Activated CD4-positive, alpha-beta T cell treated with anti-CD3 and anti-CD28 coated beads, Interleukin-2, amount 10 ng/mL, durations not matched to agents 7 days and 5 days (primary cell): ENCODE measurements at regions not wholly inside any gene's neighbourhood (a gene's known extent, or its start where the extent isn't known, plus 50 kb on each side); places are given as distances from the start of the nearest gene placed in this dataset.

Experiments used
- CTCF ChIA-PET: fragments of 350-600 bp; sonication (Branson Sonifier 250); formaldehyde crosslinking; loops from one replicate; lab custom pipeline; 2021; ENCODE audit warnings: antibody characterized with exemption; lab: Charles Lee
- POLR2A ChIA-PET: fragments of 350-600 bp; sonication (Branson Sonifier 250); formaldehyde crosslinking; loops from one replicate; lab custom pipeline; 2021; ENCODE audit warnings: antibody characterized with exemption; lab: Charles Lee
- DNase-seq: peaks from one replicate; pipeline ENCODE4 v3.0.0-alpha.2; 2020
- H3K27ac Mint-ChIP-seq: one replicate; pipeline ENCODE4 v1.8.0; 2021; ENCODE audit warnings: mild to moderate bottlenecking, moderate library complexity, mixed read lengths
- H3K27me3 Mint-ChIP-seq: one replicate; pipeline ENCODE4 v1.8.0; 2021; ENCODE audit warnings: mixed read lengths
- H3K36me3 Mint-ChIP-seq: one replicate; pipeline ENCODE4 v1.8.0; 2021; ENCODE audit warnings: low read depth, mixed read lengths
- H3K4me1 Mint-ChIP-seq: one replicate; pipeline ENCODE4 v1.8.0; 2021; ENCODE audit warnings: mixed read lengths
- H3K4me3 Mint-ChIP-seq: one replicate; pipeline ENCODE4 v1.8.0; 2021; ENCODE audit warnings: mild to moderate bottlenecking, moderate library complexity, mixed read lengths
- H3K9me3 Mint-ChIP-seq: one replicate; pipeline ENCODE4 v1.8.0; 2021; ENCODE audit warnings: mixed read lengths

GRCh38 chr2:146844226-146844990 lies 1000.4 kb upstream of the ACVR2A start:
- H3K4me1 Mint-ChIP-seq: no peaks in the 10 kb centered on the region
- no peak for DNase-seq
- no peaks in the 10 kb centered on the region for H3K27me3 Mint-ChIP-seq
- no peaks in the 10 kb centered on the region for H3K9me3 Mint-ChIP-seq
- ChIA-PET CTCF (no interaction called here), POLR2A (no interaction called here)
- no peak overlapping the region for H3K27ac Mint-ChIP-seq
- H3K4me3 Mint-ChIP-seq: no peak overlapping the region
- no peaks in the 10 kb centered on the region for H3K36me3 Mint-ChIP-seq

GRCh38 chr2:146837857-146838256 lies 1007.0 kb upstream of the ACVR2A start:
- ChIA-PET CTCF (no interaction called here), POLR2A (no interaction called here)
- Mint-ChIP-seq H3K4me1 (no peaks in the 10 kb centered on the region), H3K27ac (no peak overlapping the region), H3K4me3 (no peak overlapping the region), H3K9me3 (no peaks in the 10 kb centered on the region), H3K36me3 (no peaks in the 10 kb centered on the region), H3K27me3 (no peaks in the 10 kb centered on the region)
- no peak for DNase-seq

GRCh38 chr2:146826388-146826787 lies 1018.4 kb upstream of the ACVR2A start:
- Mint-ChIP-seq H3K4me3 (no peak overlapping the region), H3K27ac (no peak overlapping the region), H3K4me1 (no peaks in the 10 kb centered on the region), H3K36me3 (no peaks in the 10 kb centered on the region), H3K27me3 (no peaks in the 10 kb centered on the region), H3K9me3 (no peaks in the 10 kb centered on the region)
- POLR2A ChIA-PET: no interaction called here
- CTCF ChIA-PET: no interaction called here
- no peak for DNase-seq

GRCh38 chr2:146821836-146822316 lies 1023.0 kb upstream of the ACVR2A start:
- CTCF ChIA-PET: no interaction called here

DNA sequence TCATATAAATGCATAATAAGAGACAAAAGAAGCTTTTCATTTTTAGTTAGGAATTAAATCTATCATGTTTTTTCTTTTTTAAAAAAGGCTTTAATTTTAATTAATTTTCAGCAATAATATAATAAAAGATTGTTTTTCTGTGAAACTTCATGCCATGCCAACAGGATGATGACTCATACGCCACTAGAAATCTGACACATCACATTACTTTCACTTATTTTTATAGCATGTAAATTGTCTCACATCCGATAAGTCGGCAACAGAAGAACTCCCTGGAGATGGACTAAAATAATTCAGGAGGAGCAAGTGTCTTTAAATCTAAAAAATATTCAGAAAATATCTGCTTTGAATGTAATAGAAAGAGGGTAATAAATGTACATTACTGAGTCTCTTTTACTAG lies 1024.2 kb upstream of the ACVR2A start:
- Mint-ChIP-seq H3K36me3 (no peaks in the 10 kb centered on the region), H3K4me3 (no peak overlapping the region), H3K9me3 (no peaks in the 10 kb centered on the region), H3K4me1 (no peaks in the 10 kb centered on the region), H3K27me3 (no peaks in the 10 kb centered on the region), H3K27ac (no peak overlapping the region)
- no peak for DNase-seq
- ChIA-PET CTCF (no interaction called here), POLR2A (no interaction called here)

More at GRCh38 chr2:146821836-146822316, 1023.0 kb upstream of the ACVR2A start:
- H3K27me3 Mint-ChIP-seq: no peaks in the 10 kb centered on the region
- DNase-seq: no peak
- no peak overlapping the region for H3K4me3 Mint-ChIP-seq
- POLR2A ChIA-PET: no interaction called here
- no peaks in the 10 kb centered on the region for H3K9me3 Mint-ChIP-seq
- no peaks in the 10 kb centered on the region for H3K36me3 Mint-ChIP-seq
- H3K27ac Mint-ChIP-seq: no peak overlapping the region
- no peaks in the 10 kb centered on the region for H3K4me1 Mint-ChIP-seq

GRCh38 chr2:146818122-146818521 lies 1026.7 kb upstream of the ACVR2A start:
- Mint-ChIP-seq H3K4me3 (no peak overlapping the region), H3K4me1 (no peaks in the 10 kb centered on the region), H3K36me3 (no peaks in the 10 kb centered on the region), H3K27ac (no peak overlapping the region), H3K27me3 (no peaks in the 10 kb centered on the region), H3K9me3 (peaks cover 2% of the 10 kb centered on the region)
- DNase-seq: no peak
- ChIA-PET POLR2A (no interaction called here), CTCF (interaction anchor here (0.9 kb wide), 1 partner anchor 19 kb away, joined by 3 read pairs; no protein-coding TSS in a partner anchor)

GRCh38 chr2:146817613-146818012 lies 1027.2 kb upstream of the ACVR2A start:
- POLR2A ChIA-PET: no interaction called here
- no peaks in the 10 kb centered on the region for H3K4me1 Mint-ChIP-seq
- no peak overlapping the region for H3K4me3 Mint-ChIP-seq
- peaks cover 2% of the 10 kb centered on the region for H3K9me3 Mint-ChIP-seq
- no peaks in the 10 kb centered on the region for H3K36me3 Mint-ChIP-seq
- H3K27ac Mint-ChIP-seq: no peak overlapping the region
- no peaks in the 10 kb centered on the region for H3K27me3 Mint-ChIP-seq
- CTCF ChIA-PET: interaction anchor here (0.9 kb wide), 1 partner anchor 19 kb away, joined by 3 read pairs; no protein-coding TSS in a partner anchor
- DNase-seq: no peak

DNA sequence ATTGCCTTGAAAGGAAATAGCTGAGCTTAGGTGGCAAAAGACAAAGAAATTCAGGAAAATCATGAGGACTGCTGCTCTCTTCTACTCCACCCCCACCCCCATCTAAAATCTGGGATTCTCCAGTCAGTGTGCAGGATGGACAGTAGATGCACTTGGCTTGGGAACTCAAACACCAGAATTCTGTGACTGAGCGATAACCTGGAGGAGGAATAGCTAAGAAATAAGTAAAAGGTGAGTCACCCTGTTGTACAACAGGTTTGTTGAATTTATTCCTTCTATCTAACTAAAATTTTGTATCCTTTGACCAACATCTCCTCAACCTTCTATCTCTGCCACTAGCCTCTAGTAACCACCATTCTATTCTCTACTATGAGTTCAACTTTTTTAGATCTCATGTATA lies 1029.9 kb upstream of the ACVR2A start:
- ChIA-PET POLR2A (no interaction called here), CTCF (no interaction called here)
- Mint-ChIP-seq H3K4me1 (no peaks in the 10 kb centered on the region), H3K27ac (no peak overlapping the region), H3K4me3 (no peak overlapping the region), H3K36me3 (no peaks in the 10 kb centered on the region), H3K27me3 (no peaks in the 10 kb centered on the region), H3K9me3 (peaks cover 2% of the 10 kb centered on the region)
- DNase-seq: no peak

- no peak overlapping the region for H3K27ac Mint-ChIP-seq
- no peak overlapping the region for H3K4me3 Mint-ChIP-seq
- no peaks in the 10 kb centered on the region for H3K9me3 Mint-ChIP-seq
- POLR2A ChIA-PET: no interaction called here
- H3K36me3 Mint-ChIP-seq: no peaks in the 10 kb centered on the region
- no peaks in the 10 kb centered on the region for H3K27me3 Mint-ChIP-seq
- H3K4me1 Mint-ChIP-seq: peaks cover 3% of the 10 kb centered on the region
- DNase-seq: no peak
- CTCF ChIA-PET: no interaction called here
Observed at GRCh38 chr2:146807568-146808168, 1037.2 kb upstream of the ACVR2A start.

- POLR2A ChIA-PET: no interaction called here
- Mint-ChIP-seq H3K27ac (no peak overlapping the region), H3K9me3 (no peaks in the 10 kb centered on the region), H3K36me3 (no peaks in the 10 kb centered on the region), H3K27me3 (no peaks in the 10 kb centered on the region), H3K4me1 (peaks cover 3% of the 10 kb centered on the region), H3K4me3 (no peak overlapping the region)
- no peak for DNase-seq
- CTCF ChIA-PET: no interaction called here
Observed at GRCh38 chr2:146806364-146807005, 1038.3 kb upstream of the ACVR2A start.

DNA sequence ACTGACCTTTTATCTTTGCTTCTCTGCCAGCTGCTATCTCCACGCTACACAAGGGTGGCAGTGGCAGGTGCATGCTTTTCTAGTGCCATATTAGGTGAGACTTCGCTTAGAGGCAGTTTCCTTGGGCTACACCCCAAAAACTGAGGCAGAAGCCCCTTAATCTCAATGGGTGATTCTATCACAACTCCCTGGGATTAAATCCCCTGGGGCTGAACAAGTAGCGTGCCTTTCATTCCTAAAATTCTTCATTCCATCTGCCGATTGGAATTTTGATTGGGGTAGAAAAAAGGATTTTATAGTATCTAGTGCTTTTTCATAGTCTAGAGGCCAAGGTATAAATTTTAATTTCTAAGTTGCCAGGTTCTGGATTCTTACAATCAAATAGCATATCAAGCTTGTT lies 1040.5 kb upstream of the ACVR2A start:
- ChIA-PET CTCF (no interaction called here), POLR2A (no interaction called here)
- no peaks in the 10 kb centered on the region for H3K9me3 Mint-ChIP-seq
- H3K4me1 Mint-ChIP-seq: peaks cover 3% of the 10 kb centered on the region
- H3K4me3 Mint-ChIP-seq: no peak overlapping the region
- no peak overlapping the region for H3K27ac Mint-ChIP-seq
- H3K36me3 Mint-ChIP-seq: no peaks in the 10 kb centered on the region
- DNase-seq: no peak
- no peaks in the 10 kb centered on the region for H3K27me3 Mint-ChIP-seq

GRCh38 chr2:146801886-146802285 lies 1042.9 kb upstream of the ACVR2A start:
- H3K27me3 Mint-ChIP-seq: no peaks in the 10 kb centered on the region
- ChIA-PET POLR2A (no interaction called here), CTCF (no interaction called here)
- no peak overlapping the region for H3K27ac Mint-ChIP-seq
- DNase-seq: no peak
- no peaks in the 10 kb centered on the region for H3K9me3 Mint-ChIP-seq
- H3K36me3 Mint-ChIP-seq: no peaks in the 10 kb centered on the region
- peaks cover 3% of the 10 kb centered on the region for H3K4me1 Mint-ChIP-seq
- no peak overlapping the region for H3K4me3 Mint-ChIP-seq

- Mint-ChIP-seq H3K4me3 (no peak overlapping the region), H3K9me3 (peaks cover 8% of the 10 kb centered on the region), H3K4me1 (no peaks in the 10 kb centered on the region), H3K36me3 (peaks cover 1% of the 10 kb centered on the region), H3K27ac (no peak overlapping the region), H3K27me3 (no peaks in the 10 kb centered on the region)
- CTCF ChIA-PET: no interaction called here
- POLR2A ChIA-PET: no interaction called here
- no peak for DNase-seq
Observed at GRCh38 chr2:146786396-146786795, 1058.4 kb upstream of the ACVR2A start.
